GM23338 (cell line): ENCODE measurements at regions not wholly inside any gene's neighbourhood (a gene's known extent, or its start where the extent isn't known, plus 50 kb on each side); places are given as distances from the start of the nearest gene placed in this dataset.

ENCODE experiments used
- ATAC-seq: fragments of 200-7000 bp; cut with Tn5 transposase; 3 replicates; pipeline ENCODE4 v1.9.1; 2020
- DNase-seq: peaks from one replicate; pipeline ENCODE4 v3.0.0-alpha.2; 2015; ENCODE audit warnings: low spot score
- H2AFZ ChIP-seq: fragments of 200-600 bp; sonication (generic); 2 replicates; pipeline ENCODE4 v1.8.0; 2016; ENCODE audit warnings: antibody characterized with exemption, mild to moderate bottlenecking, moderate library complexity
- H3F3A ChIP-seq: fragments of 200-600 bp; sonication (generic); replicated peaks from 2 replicates; pipeline ENCODE4 v1.8.0; 2017; ENCODE audit warnings: antibody characterized with exemption, mixed run types, low read depth
- H3K27ac ChIP-seq: fragments of 200-600 bp; sonication (generic); 2 replicates; pipeline ENCODE4 v1.6.1; 2016; ENCODE audit warnings: low read depth
- H3K27me3 ChIP-seq: fragments of 200-600 bp; sonication (generic); 2 replicates; pipeline ENCODE4 v1.8.0; 2016; ENCODE audit warnings: mild to moderate bottlenecking, mixed run types, moderate library complexity; ENCODE audit not compliant: insufficient read depth
- H3K36me3 ChIP-seq: fragments of 200-600 bp; sonication (generic); 2 replicates; pipeline ENCODE4 v1.8.0; 2016; ENCODE audit warnings: mild to moderate bottlenecking; ENCODE audit not compliant: insufficient read depth
- H3K4me1 ChIP-seq: fragments of 200-600 bp; sonication (generic); 2 replicates; pipeline ENCODE4 v1.8.0; 2016; ENCODE audit warnings: mild to moderate bottlenecking, moderate library complexity; ENCODE audit not compliant: insufficient read depth
- H3K4me2 ChIP-seq: fragments of 200-600 bp; sonication (generic); 2 replicates; pipeline ENCODE4 v1.7.1; 2017; ENCODE audit warnings: mixed run types
- H3K4me3 ChIP-seq: fragments of 200-600 bp; sonication (generic); 2 replicates; pipeline ENCODE4 v1.6.1; 2016; ENCODE audit warnings: mixed run types
- H3K79me2 ChIP-seq: fragments of 200-600 bp; sonication (generic); replicated peaks from 2 replicates; pipeline ENCODE4 v1.8.0; 2017; ENCODE audit warnings: mild to moderate bottlenecking; ENCODE audit not compliant: insufficient read depth
- H3K9me2 ChIP-seq: fragments of 200-600 bp; sonication (generic); 2 replicates; pipeline ENCODE4 v1.8.0; 2017; ENCODE audit not compliant: insufficient read depth
- H4K20me1 ChIP-seq: fragments of 200-600 bp; sonication (generic); replicated peaks from 2 replicates; pipeline ENCODE4 v1.8.0; 2017; ENCODE audit warnings: mild to moderate bottlenecking; ENCODE audit not compliant: insufficient read depth
- H3K27ac Mint-ChIP-seq: 2 replicates; pipeline ENCODE4 v1.8.0; 2020; ENCODE audit warnings: inconsistent platforms, mild to moderate bottlenecking, moderate library complexity, mixed read lengths
- H3K27me3 Mint-ChIP-seq: 3 replicates; pipeline ENCODE4 v1.8.0; 2022; ENCODE audit warnings: low read depth, mild to moderate bottlenecking, moderate library complexity, mixed read lengths, inconsistent platforms; ENCODE audit not compliant: insufficient read depth, poor library complexity
- H3K36me3 Mint-ChIP-seq: 3 replicates; pipeline ENCODE4 v1.8.0; 2021; ENCODE audit warnings: low read depth, mild to moderate bottlenecking, inconsistent platforms, moderate library complexity, mixed read lengths
- H3K4me1 Mint-ChIP-seq: 3 replicates; pipeline ENCODE4 v1.8.0; 2020; ENCODE audit warnings: mild to moderate bottlenecking, inconsistent platforms, mixed read lengths
- H3K4me3 Mint-ChIP-seq: 3 replicates; pipeline ENCODE4 v1.8.0; 2021; ENCODE audit warnings: moderate library complexity, mild to moderate bottlenecking, inconsistent platforms, mixed read lengths
- H3K9me3 Mint-ChIP-seq: 3 replicates; pipeline ENCODE4 v1.8.0; 2020; ENCODE audit warnings: moderate library complexity, mild to moderate bottlenecking, inconsistent platforms, mixed read lengths
- CREB1 ChIP-seq: fragments of 250-450 bp; sonication (Bioruptor Pico); IDR thresholded peaks from 2 replicates; pipeline ENCODE4 v1.5.0; 2020; ENCODE audit warnings: low read depth, mild to moderate bottlenecking, moderate library complexity
- CTCF ChIP-seq, 2 experiments: fragments of 200-600 bp in 1 of 2; sonication (generic) in 1 of 2; conservative IDR thresholded peaks; 2 replicates each; pipeline versions ENCODE4 v1.5.1 to v1.6.1; 2016 to 2017; ENCODE audit warnings: antibody characterized with exemption in 2 of 2, low read depth in 2 of 2, mild to moderate bottlenecking in 2 of 2, moderate library complexity in 1 of 2
- ETS1 ChIP-seq: IDR thresholded peaks from 2 replicates; pipeline ENCODE4 v1.6.1; 2016; ENCODE audit warnings: antibody characterized with exemption
- EZH2 ChIP-seq: fragments of 200-600 bp; sonication (generic); IDR thresholded peaks from one replicate; pipeline ENCODE4 v1.8.0; 2017; ENCODE audit warnings: antibody characterized with exemption, mild to moderate bottlenecking, low read depth; ENCODE audit not compliant: unreplicated experiment
- EZH2phosphoT487 ChIP-seq: fragments of 200-600 bp; sonication (generic); IDR thresholded peaks from one replicate; pipeline ENCODE4 v1.8.1; 2018; ENCODE audit warnings: antibody characterized with exemption; ENCODE audit not compliant: unreplicated experiment
- JUNB ChIP-seq: IDR thresholded peaks from one replicate; pipeline ENCODE4 v1.6.1; 2016; ENCODE audit warnings: antibody characterized with exemption; ENCODE audit not compliant: unreplicated experiment
- NANOG ChIP-seq: IDR thresholded peaks from 2 replicates; pipeline ENCODE4 v1.6.1; 2016; ENCODE audit warnings: antibody characterized with exemption, borderline replicate concordance
- POLR2AphosphoS5 ChIP-seq: IDR thresholded peaks from 2 replicates; pipeline ENCODE4 v1.6.1; 2016; ENCODE audit warnings: antibody characterized with exemption, low read depth
- REST ChIP-seq: IDR thresholded peaks from one replicate; pipeline ENCODE4 v1.6.1; 2018; ENCODE audit warnings: antibody characterized with exemption; ENCODE audit not compliant: unreplicated experiment
- STAT1 ChIP-seq: IDR thresholded peaks from one replicate; pipeline ENCODE4 v1.6.1; 2016; ENCODE audit warnings: antibody characterized with exemption; ENCODE audit not compliant: unreplicated experiment
- ZNF114 ChIP-seq: fragments of 250-450 bp; sonication (Bioruptor Pico); IDR thresholded peaks from 2 replicates; pipeline ENCODE4 v1.5.0; 2020; ENCODE audit warnings: mild to moderate bottlenecking, moderate library complexity
- ZNF331 ChIP-seq: fragments of 250-450 bp; sonication (Bioruptor Pico); IDR thresholded peaks from 2 replicates; pipeline ENCODE4 v1.5.0; 2020; ENCODE audit warnings: low read depth, mild to moderate bottlenecking, moderate library complexity
- ZNF462 ChIP-seq: fragments of 250-450 bp; sonication (Bioruptor Pico); IDR thresholded peaks from 2 replicates; pipeline ENCODE4 v1.5.0; 2020; ENCODE audit warnings: mild to moderate bottlenecking, moderate library complexity

GRCh38 chr4:112994732-112995464 lies 54.6 kb upstream of the ANK2 start:
- no peaks in the 10 kb centered on the region for H3K9me2 ChIP-seq
- H4K20me1 ChIP-seq: no peaks in the 10 kb centered on the region
- Mint-ChIP-seq H3K4me1 (peaks cover 15% of the 10 kb centered on the region; the same call in 2 of the 3 replicates), H3K4me3 (no peak overlapping the region), H3K27ac (no peak overlapping the region), H3K36me3 (no peaks in the 10 kb centered on the region), H3K9me3 (0 out of 3 replicates have a peak, but pooled peaks cover 6% of the 10 kb centered on the region), H3K27me3 (peaks cover 2% of the 10 kb centered on the region)
- H3K4me3 ChIP-seq: no peak overlapping the region
- H3K27ac ChIP-seq: no peak overlapping the region
- no peaks in the 10 kb centered on the region for H3K36me3 ChIP-seq
- H3K27me3 ChIP-seq: no peaks in the 10 kb centered on the region
- H3K4me2 ChIP-seq: no peak overlapping the region
- no peak for TF ChIP-seq JUNB
- no peak for TF ChIP-seq CREB1 (CRISPR knock-in tag)
- TF ChIP-seq POLR2AphosphoS5: no peak
- no peak for TF ChIP-seq REST
- no peak for TF ChIP-seq ZNF462 (CRISPR knock-in tag)
- TF ChIP-seq ZNF331 (CRISPR knock-in tag): no peak
- TF ChIP-seq ZNF114: no peak
- TF ChIP-seq EZH2phosphoT487: no peak
- TF ChIP-seq CTCF (conservative IDR thresholded peaks at IDR 0.05; ENCODE audit: low read depth in 2 of 2): no peak
- no peak for TF ChIP-seq EZH2
- no peak for TF ChIP-seq STAT1
- TF ChIP-seq ETS1: no peak
- no peak for TF ChIP-seq NANOG
- no peaks in the 10 kb centered on the region for H3K4me1 ChIP-seq
- no peaks in the 10 kb centered on the region for H3K79me2 ChIP-seq
- no peak for DNase-seq
- H3F3A ChIP-seq: no peaks in the 10 kb centered on the region
- no peak for ATAC-seq
- H2AFZ ChIP-seq: no peak overlapping the region
